ENCODE measurements at regions not wholly inside any gene's neighbourhood (a gene's known extent, or its start where the extent isn't known, plus 50 kb on each side); places are given as distances from the start of the nearest gene placed in this dataset.

- H3K4me3 ChIP-seq: no peak overlapping the region
- TF ChIP-seq POLR2A (IDR thresholded peaks at IDR 0.05): no peak
- TF ChIP-seq CTCF (IDR thresholded peaks at IDR 0.05): no peak
- H3K27me3 ChIP-seq: no peaks in the 10 kb centered on the region
- WGBS, 4 donors: 75 to 83% (median 79%) methylated on average over 1 to 10 of the region's 10 CpGs
- H3K4me1 ChIP-seq (replicated peaks in 1 of 2): no peaks in the 10 kb centered on the region
- no peaks in the 10 kb centered on the region for H3K9me3 ChIP-seq (replicated peaks in 1 of 3)
- intact Hi-C loops (cut with DNase I): no loop called here
- no peaks in the 10 kb centered on the region for H3K36me3 ChIP-seq (replicated peaks in 1 of 2)
- peak in 1 of 7 donors; percentile 23 for DNase-seq
- no peak overlapping the region for H3K27ac ChIP-seq
Measured at GRCh38 chr22:49334976-49335375, 492.7 kb downstream of the BRD1 start.

GRCh38 chr22:49334449-49334789 is 493.3 kb downstream of the BRD1 start:
- Histone ChIP-seq H3K36me3 (replicated peaks in 1 of 2) (no peaks in the 10 kb centered on the region), H3K27me3 (no peaks in the 10 kb centered on the region), H3K4me3 (no peak overlapping the region), H3K27ac (no peak overlapping the region), H3K9me3 (replicated peaks in 1 of 3) (no peaks in the 10 kb centered on the region), H3K4me1 (replicated peaks in 1 of 2) (no peaks in the 10 kb centered on the region)
- intact Hi-C loops (cut with DNase I): no loop called here
- WGBS, 4 donors: 31 to 50% (median 35%) methylated on average over 4 to 5 of the region's 5 CpGs
- no peak for TF ChIP-seq POLR2A (IDR thresholded peaks at IDR 0.05)
- TF ChIP-seq CTCF (IDR thresholded peaks at IDR 0.05): no peak
- DNase-seq: no peak

GRCh38 chr22:49333206-49333605 is 494.5 kb downstream of the BRD1 start:
- Histone ChIP-seq H3K4me3 (no peak overlapping the region), H3K27ac (no peak overlapping the region), H3K36me3 (replicated peaks in 1 of 2) (no peaks in the 10 kb centered on the region), H3K27me3 (no peaks in the 10 kb centered on the region), H3K4me1 (replicated peaks in 1 of 2) (no peaks in the 10 kb centered on the region), H3K9me3 (replicated peaks in 1 of 3) (no peaks in the 10 kb centered on the region)
- intact Hi-C loops (cut with DNase I): no loop called here
- 80 to 86% (median 82%) methylated on average over 10 to 21 of the region's 21 CpGs for WGBS, 4 donors
- peak in 1 of 7 donors; percentile 18 for DNase-seq
- TF ChIP-seq CTCF (IDR thresholded peaks at IDR 0.05): no peak
- TF ChIP-seq POLR2A (IDR thresholded peaks at IDR 0.05): no peak

GRCh38 chr22:49332691-49333090 is 495.0 kb downstream of the BRD1 start:
- TF ChIP-seq CTCF (IDR thresholded peaks at IDR 0.05) (no peak), POLR2A (IDR thresholded peaks at IDR 0.05) (no peak)

More at GRCh38 chr22:49332691-49333090, 495.0 kb downstream of the BRD1 start:
- WGBS, 4 donors: 71 to 84% (median 77%) methylated on average over 10 of the region's 10 CpGs
- Histone ChIP-seq H3K9me3 (replicated peaks in 1 of 3) (no peaks in the 10 kb centered on the region), H3K27me3 (no peaks in the 10 kb centered on the region), H3K36me3 (replicated peaks in 1 of 2) (no peaks in the 10 kb centered on the region), H3K27ac (no peak overlapping the region), H3K4me3 (no peak overlapping the region), H3K4me1 (replicated peaks in 1 of 2) (no peaks in the 10 kb centered on the region)
- intact Hi-C loops (cut with DNase I): no loop called here
- DNase-seq: peak in 1 of 7 donors; percentile 2

Measured in adrenal gland (tissue), 9 donors.